HG02571 (cell line): ENCODE measurements at regions not wholly inside any gene's neighbourhood (a gene's known extent, or its start where the extent isn't known, plus 50 kb on each side); places are given as distances from the start of the nearest gene placed in this dataset.

ENCODE experiments used
- ATAC-seq: cut with Tn5 transposase; IDR thresholded peaks from one replicate; pipeline ENCODE4 v1.9.1; 2021; ENCODE audit warnings: mild to moderate bottlenecking, moderate library complexity; ENCODE audit not compliant: unreplicated experiment

- ATAC-seq: no peak
These were observed 555.3 kb upstream of the FTMT start for GRCh38 chr5:121296356-121296755.

GRCh38 chr5:121299153-121299552 is 552.5 kb upstream of the FTMT start:
- ATAC-seq: no peak

GRCh38 chr5:121304838-121305237 is 546.8 kb upstream of the FTMT start:
- ATAC-seq: no peak

GRCh38 chr5:121313886-121314285 is 537.8 kb upstream of the FTMT start:
- no peak for ATAC-seq

- ATAC-seq: no peak
These were observed 535.9 kb upstream of the FTMT start for GRCh38 chr5:121315786-121316185.

GRCh38 chr5:121319292-121319691 is 532.4 kb upstream of the FTMT start:
- ATAC-seq: no peak

- ATAC-seq: no peak
These were observed 525.8 kb upstream of the FTMT start for GRCh38 chr5:121325930-121326329.

GRCh38 chr5:121350181-121350930 is 501.3 kb upstream of the FTMT start:
- ATAC-seq: no peak

- ATAC-seq: no peak
These were observed 485.2 kb upstream of the FTMT start for GRCh38 chr5:121366515-121366914.

- no peak for ATAC-seq
These were observed 478.3 kb upstream of the FTMT start for GRCh38 chr5:121373371-121373770.

GRCh38 chr5:121377461-121377860 is 474.2 kb upstream of the FTMT start:
- ATAC-seq: no peak

GRCh38 chr5:121378046-121378445 is 473.6 kb upstream of the FTMT start:
- ATAC-seq: no peak

GRCh38 chr5:121378559-121379359 is 472.9 kb upstream of the FTMT start:
- no peak for ATAC-seq

GRCh38 chr5:121380066-121380465 is 471.6 kb upstream of the FTMT start:
- ATAC-seq: no peak

- no peak for ATAC-seq
These were observed 467.3 kb upstream of the FTMT start for GRCh38 chr5:121384359-121384758.

- ATAC-seq: no peak
These were observed 465.3 kb upstream of the FTMT start for GRCh38 chr5:121386334-121386733.

- no peak for ATAC-seq
These were observed 455.0 kb upstream of the FTMT start for GRCh38 chr5:121396716-121397115.

- ATAC-seq: peak; percentile 61
These were observed 451.8 kb upstream of the FTMT start for GRCh38 chr5:121399879-121400278.

- no peak for ATAC-seq
These were observed 442.9 kb upstream of the FTMT start for GRCh38 chr5:121408778-121409177.

- ATAC-seq: no peak
These were observed 436.4 kb upstream of the FTMT start for GRCh38 chr5:121415270-121415669.

- no peak for ATAC-seq
These were observed 430.0 kb upstream of the FTMT start for GRCh38 chr5:121421646-121422045.

- ATAC-seq: no peak
These were observed 426.7 kb upstream of the FTMT start for GRCh38 chr5:121424976-121425375.
